Suprapubic skin (tissue), 4 donors: ENCODE measurements at regions not wholly inside any gene's neighbourhood (a gene's known extent, or its start where the extent isn't known, plus 50 kb on each side); places are given as distances from the start of the nearest gene placed in this dataset.

ENCODE experiments used
- DNase-seq, 2 donors: peaks; one replicate each; pipeline ENCODE4 v3.0.0-alpha.2; 2019; ENCODE audit warnings: low spot score in 2 of 2
- H3K27ac ChIP-seq: fragments of 200-600 bp; sonication (generic); one replicate; pipeline ENCODE4 v1.5.1; 2019
- H3K27me3 ChIP-seq: fragments of 200-600 bp; sonication (generic); one replicate; pipeline ENCODE4 v1.5.1; 2019
- H3K36me3 ChIP-seq: fragments of 200-600 bp; sonication (generic); one replicate; pipeline ENCODE4 v1.5.1; 2019
- H3K4me1 ChIP-seq: fragments of 200-600 bp; sonication (generic); one replicate; pipeline ENCODE4 v1.5.1; 2019
- H3K4me3 ChIP-seq: fragments of 200-600 bp; sonication (generic); one replicate; pipeline ENCODE4 v1.5.1; 2019; ENCODE audit warnings: mild to moderate bottlenecking
- H3K9me3 ChIP-seq: fragments of 200-600 bp; sonication (generic); one replicate; pipeline ENCODE4 v1.5.1; 2019
- CTCF ChIP-seq, 2 donors: fragments of 200-600 bp in 1 of 2; fragments of 450-650 bp in 1 of 2; sonication (generic) in 1 of 2; IDR thresholded peaks; one replicate each; pipeline ENCODE4 v1.5.1; 2016 to 2019; ENCODE audit warnings: antibody characterized with exemption in 2 of 2, mild to moderate bottlenecking in 1 of 2, moderate library complexity in 1 of 2
- EP300 ChIP-seq: sonication (generic); formaldehyde crosslinking; IDR thresholded peaks from one replicate; pipeline ENCODE4 v1.6.1; 2017; ENCODE audit warnings: antibody characterized with exemption
- POLR2A ChIP-seq, 2 donors: fragments of 450-650 bp; IDR thresholded peaks; one replicate each; pipeline ENCODE4 v1.6.1; 2017; ENCODE audit warnings: antibody characterized with exemption in 2 of 2, mild to moderate bottlenecking in 2 of 2, moderate library complexity in 2 of 2
- POLR2AphosphoS5 ChIP-seq, 3 donors: sonication (generic); formaldehyde crosslinking; IDR thresholded peaks; one replicate each; pipeline ENCODE4 v1.6.1; 2017; ENCODE audit warnings: antibody characterized with exemption in 3 of 3
- WGBS: methylation state at CpG from one replicate; pipeline ENCODE4 v1.1.5; 2018; 5-methylcytosine and 5-hydroxymethylcytosine counted together

- Histone ChIP-seq H3K4me3 (no peak overlapping the region), H3K27ac (no peak overlapping the region), H3K27me3 (no peaks in the 10 kb centered on the region), H3K9me3 (no peaks in the 10 kb centered on the region), H3K4me1 (no peaks in the 10 kb centered on the region), H3K36me3 (no peaks in the 10 kb centered on the region)
- WGBS: 62% methylated on average over 7 of the region's 7 CpGs
- no peak for DNase-seq
- TF ChIP-seq CTCF (IDR thresholded peaks at IDR 0.05) (no peak), EP300 (no peak)
These were observed 1043.4 kb downstream of the DIAPH3 start for GRCh38 chr13:59120297-59120843.

GRCh38 chr13:59121507-59121906 lies 1042.2 kb downstream of the DIAPH3 start:
- no peak overlapping the region for H3K4me3 ChIP-seq
- no peaks in the 10 kb centered on the region for H3K36me3 ChIP-seq
- no peaks in the 10 kb centered on the region for H3K4me1 ChIP-seq
- H3K27me3 ChIP-seq: no peaks in the 10 kb centered on the region
- WGBS: 74% methylated on average over 3 of the region's 3 CpGs
- no peaks in the 10 kb centered on the region for H3K9me3 ChIP-seq
- H3K27ac ChIP-seq: no peak overlapping the region
- TF ChIP-seq POLR2A (IDR thresholded peaks at IDR 0.05) (no peak), POLR2AphosphoS5 (IDR thresholded peaks at IDR 0.05) (no peak), CTCF (IDR thresholded peaks at IDR 0.05) (no peak), EP300 (no peak)
- no peak for DNase-seq

- no peaks in the 10 kb centered on the region for H3K27me3 ChIP-seq
These were observed 1037.3 kb downstream of the DIAPH3 start for GRCh38 chr13:59126474-59126873.

GRCh38 chr13:59133903-59134302 lies 1029.8 kb downstream of the DIAPH3 start:
- no peak overlapping the region for H3K27ac ChIP-seq
- TF ChIP-seq EP300 (no peak), POLR2A (IDR thresholded peaks at IDR 0.05) (no peak), CTCF (IDR thresholded peaks at IDR 0.05) (no peak), POLR2AphosphoS5 (IDR thresholded peaks at IDR 0.05) (no peak)
- H3K4me1 ChIP-seq: no peaks in the 10 kb centered on the region

More at GRCh38 chr13:59126474-59126873, 1037.3 kb downstream of the DIAPH3 start:
- no peak for DNase-seq
- H3K9me3 ChIP-seq: no peaks in the 10 kb centered on the region
- H3K4me1 ChIP-seq: no peaks in the 10 kb centered on the region
- no peaks in the 10 kb centered on the region for H3K36me3 ChIP-seq
- H3K27ac ChIP-seq: no peak overlapping the region
- H3K4me3 ChIP-seq: no peak overlapping the region
- TF ChIP-seq POLR2AphosphoS5 (IDR thresholded peaks at IDR 0.05) (no peak), POLR2A (IDR thresholded peaks at IDR 0.05) (no peak), EP300 (no peak), CTCF (IDR thresholded peaks at IDR 0.05) (no peak)
- WGBS: 92% methylated on average over 3 of the region's 3 CpGs

GRCh38 chr13:59144700-59145099 lies 1019.0 kb downstream of the DIAPH3 start:
- no peaks in the 10 kb centered on the region for H3K9me3 ChIP-seq
- no peak overlapping the region for H3K4me3 ChIP-seq
- no peak for DNase-seq
- H3K36me3 ChIP-seq: no peaks in the 10 kb centered on the region
- 57% methylated on average over 1 of the region's 1 CpG for WGBS
- no peaks in the 10 kb centered on the region for H3K27me3 ChIP-seq
- no peak overlapping the region for H3K27ac ChIP-seq
- H3K4me1 ChIP-seq: no peaks in the 10 kb centered on the region
- no peak for TF ChIP-seq POLR2A (IDR thresholded peaks at IDR 0.05)
- no peak for TF ChIP-seq EP300
- TF ChIP-seq POLR2AphosphoS5 (IDR thresholded peaks at IDR 0.05): no peak
- TF ChIP-seq CTCF (IDR thresholded peaks at IDR 0.05): no peak

More at GRCh38 chr13:59133903-59134302, 1029.8 kb downstream of the DIAPH3 start:
- no peak for DNase-seq
- Histone ChIP-seq H3K9me3 (no peaks in the 10 kb centered on the region), H3K36me3 (no peaks in the 10 kb centered on the region), H3K27me3 (no peaks in the 10 kb centered on the region), H3K4me3 (no peak overlapping the region)
- WGBS: 92% methylated on average over 3 of the region's 3 CpGs
